ENCODE measurements at regions not wholly inside any gene's neighbourhood (a gene's known extent, or its start where the extent isn't known, plus 50 kb on each side); places are given as distances from the start of the nearest gene placed in this dataset.

DNA sequence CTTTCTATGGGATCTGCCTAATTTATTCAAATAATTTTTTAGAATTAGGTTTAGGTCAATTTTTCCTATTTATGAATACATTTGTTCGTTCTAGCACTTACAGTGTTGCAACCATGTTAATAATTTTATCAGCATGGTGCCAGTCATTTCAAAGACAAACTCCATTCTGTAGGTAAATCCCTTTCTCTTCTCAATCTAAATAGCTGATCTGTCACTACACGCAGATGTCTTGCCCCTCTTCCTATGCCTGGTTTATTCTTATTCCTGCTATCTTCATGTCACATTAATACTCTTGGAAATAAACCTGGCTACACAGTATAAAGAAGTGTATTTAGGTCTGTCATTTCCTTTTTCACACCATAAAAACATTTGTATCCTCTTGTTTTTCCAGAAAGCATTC lies 1172.4 kb downstream of the BRINP3 start:
- ATAC-seq (ENCODE audit: low read depth) (no peak), DNase-seq (no peak)
- TF ChIP-seq, protein P1, sequence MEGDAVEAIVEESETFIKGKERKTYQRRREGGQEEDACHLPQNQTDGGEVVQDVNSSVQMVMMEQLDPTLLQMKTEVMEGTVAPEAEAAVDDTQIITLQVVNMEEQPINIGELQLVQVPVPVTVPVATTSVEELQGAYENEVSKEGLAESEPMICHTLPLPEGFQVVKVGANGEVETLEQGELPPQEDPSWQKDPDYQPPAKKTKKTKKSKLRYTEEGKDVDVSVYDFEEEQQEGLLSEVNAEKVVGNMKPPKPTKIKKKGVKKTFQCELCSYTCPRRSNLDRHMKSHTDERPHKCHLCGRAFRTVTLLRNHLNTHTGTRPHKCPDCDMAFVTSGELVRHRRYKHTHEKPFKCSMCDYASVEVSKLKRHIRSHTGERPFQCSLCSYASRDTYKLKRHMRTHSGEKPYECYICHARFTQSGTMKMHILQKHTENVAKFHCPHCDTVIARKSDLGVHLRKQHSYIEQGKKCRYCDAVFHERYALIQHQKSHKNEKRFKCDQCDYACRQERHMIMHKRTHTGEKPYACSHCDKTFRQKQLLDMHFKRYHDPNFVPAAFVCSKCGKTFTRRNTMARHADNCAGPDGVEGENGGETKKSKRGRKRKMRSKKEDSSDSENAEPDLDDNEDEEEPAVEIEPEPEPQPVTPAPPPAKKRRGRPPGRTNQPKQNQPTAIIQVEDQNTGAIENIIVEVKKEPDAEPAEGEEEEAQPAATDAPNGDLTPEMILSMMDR (IDR thresholded peaks at IDR 0.05): no peak
- ChIA-PET CTCF (no interaction called here), POLR2A (no interaction called here)
- H3K27ac Mint-ChIP-seq: no peak overlapping the region
- no peaks in the 10 kb centered on the region for H3K9me3 Mint-ChIP-seq
- H3K27me3 Mint-ChIP-seq: no peaks in the 10 kb centered on the region
- no peaks in the 10 kb centered on the region for H3K4me1 Mint-ChIP-seq
- H3K36me3 Mint-ChIP-seq (ENCODE audit: low read depth): no peaks in the 10 kb centered on the region
- H3K4me3 Mint-ChIP-seq: no peak overlapping the region
- intact Hi-C loops (cut with micrococcal nuclease): no loop called here

DNA sequence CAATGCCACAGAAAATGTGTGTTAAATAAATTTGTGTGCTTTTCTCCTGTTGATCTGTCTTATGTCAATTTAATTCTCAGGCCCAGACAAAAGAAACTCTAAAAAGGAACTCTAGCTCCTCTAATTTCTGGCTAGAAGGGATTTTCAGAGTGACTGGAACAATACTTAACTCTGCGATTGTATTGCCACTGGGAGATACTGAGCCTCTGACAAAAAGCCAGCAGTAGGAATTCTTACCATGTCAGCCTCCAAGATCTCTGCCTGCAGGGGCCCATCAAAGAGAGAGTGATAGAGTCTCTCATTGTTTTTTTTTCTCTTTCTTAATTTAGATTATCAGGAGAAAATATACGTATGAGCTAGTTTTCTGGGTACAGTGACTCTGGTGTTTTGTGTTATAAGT lies 1165.7 kb downstream of the BRINP3 start:
- Mint-ChIP-seq H3K4me3 (no peak overlapping the region), H3K4me1 (no peaks in the 10 kb centered on the region), H3K36me3 (ENCODE audit: low read depth) (no peaks in the 10 kb centered on the region), H3K27me3 (no peaks in the 10 kb centered on the region), H3K27ac (no peak overlapping the region), H3K9me3 (peaks cover 2% of the 10 kb centered on the region)
- ChIA-PET POLR2A (no interaction called here), CTCF (no interaction called here)
- DNase-seq: no peak
- no peak for ATAC-seq (ENCODE audit: low read depth)
- TF ChIP-seq, protein P1 (IDR thresholded peaks at IDR 0.05): no peak
- intact Hi-C loops (cut with micrococcal nuclease): no loop called here

DNA sequence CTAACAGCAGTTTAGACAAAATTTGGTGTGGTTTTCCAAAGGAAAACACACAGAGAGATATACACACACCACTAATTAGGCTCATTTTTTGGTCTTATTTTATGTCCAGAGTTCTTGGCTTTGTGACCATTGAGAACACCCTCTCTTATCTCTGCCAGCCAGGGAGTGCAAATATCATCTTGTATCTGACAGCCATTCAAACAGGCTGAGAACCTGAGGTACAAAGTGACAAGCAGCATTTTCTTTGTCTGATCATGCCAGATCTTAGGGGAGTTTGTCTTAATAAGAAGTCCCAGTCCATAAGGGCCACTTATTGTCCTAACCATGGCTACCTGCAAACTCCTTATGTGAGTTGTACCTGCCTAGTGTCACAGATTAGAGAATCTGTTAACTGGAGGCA lies 1165.2 kb downstream of the BRINP3 start:
- ATAC-seq (ENCODE audit: low read depth): no peak

DNA sequence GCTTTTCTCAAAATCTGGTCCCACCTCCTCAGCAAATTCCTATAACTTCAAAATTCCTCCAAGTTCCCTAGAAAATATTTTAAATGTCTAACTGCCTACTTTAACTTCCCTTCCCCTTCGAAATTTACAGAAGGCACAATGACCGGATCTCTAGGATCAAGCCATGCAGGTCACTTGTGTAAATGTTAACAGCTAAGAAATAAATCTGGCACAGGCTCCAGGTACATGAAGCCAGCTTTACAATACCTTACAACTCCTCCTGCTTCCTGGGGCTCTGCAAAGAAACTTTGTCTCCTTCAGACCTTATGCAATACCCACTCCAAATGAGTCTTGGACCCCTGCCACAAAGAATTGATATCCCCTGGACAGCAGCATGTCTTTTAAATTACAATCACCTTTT lies 1164.2 kb downstream of the BRINP3 start:
- intact Hi-C loops (cut with micrococcal nuclease): no loop called here
- H3K27ac Mint-ChIP-seq: no peak overlapping the region
- H3K4me3 Mint-ChIP-seq: no peak overlapping the region
- POLR2A ChIA-PET: no interaction called here
- H3K9me3 Mint-ChIP-seq: peaks cover 8% of the 10 kb centered on the region
- TF ChIP-seq, protein P1 (IDR thresholded peaks at IDR 0.05): no peak
- CTCF ChIA-PET: no interaction called here
- no peak for DNase-seq
- no peaks in the 10 kb centered on the region for H3K36me3 Mint-ChIP-seq (ENCODE audit: low read depth)
- no peak for ATAC-seq (ENCODE audit: low read depth)
- H3K27me3 Mint-ChIP-seq: no peaks in the 10 kb centered on the region
- no peaks in the 10 kb centered on the region for H3K4me1 Mint-ChIP-seq

More for the DNA sequence above, 1165.2 kb downstream of the BRINP3 start:
- no peak overlapping the region for H3K27ac Mint-ChIP-seq
- no peak for DNase-seq
- intact Hi-C loops (cut with micrococcal nuclease): no loop called here
- H3K36me3 Mint-ChIP-seq (ENCODE audit: low read depth): no peaks in the 10 kb centered on the region
- ChIA-PET CTCF (no interaction called here), POLR2A (no interaction called here)
- no peak overlapping the region for H3K4me3 Mint-ChIP-seq
- H3K9me3 Mint-ChIP-seq: peaks cover 8% of the 10 kb centered on the region
- no peaks in the 10 kb centered on the region for H3K4me1 Mint-ChIP-seq
- TF ChIP-seq, protein P1 (IDR thresholded peaks at IDR 0.05): no peak
- H3K27me3 Mint-ChIP-seq: no peaks in the 10 kb centered on the region

DNA sequence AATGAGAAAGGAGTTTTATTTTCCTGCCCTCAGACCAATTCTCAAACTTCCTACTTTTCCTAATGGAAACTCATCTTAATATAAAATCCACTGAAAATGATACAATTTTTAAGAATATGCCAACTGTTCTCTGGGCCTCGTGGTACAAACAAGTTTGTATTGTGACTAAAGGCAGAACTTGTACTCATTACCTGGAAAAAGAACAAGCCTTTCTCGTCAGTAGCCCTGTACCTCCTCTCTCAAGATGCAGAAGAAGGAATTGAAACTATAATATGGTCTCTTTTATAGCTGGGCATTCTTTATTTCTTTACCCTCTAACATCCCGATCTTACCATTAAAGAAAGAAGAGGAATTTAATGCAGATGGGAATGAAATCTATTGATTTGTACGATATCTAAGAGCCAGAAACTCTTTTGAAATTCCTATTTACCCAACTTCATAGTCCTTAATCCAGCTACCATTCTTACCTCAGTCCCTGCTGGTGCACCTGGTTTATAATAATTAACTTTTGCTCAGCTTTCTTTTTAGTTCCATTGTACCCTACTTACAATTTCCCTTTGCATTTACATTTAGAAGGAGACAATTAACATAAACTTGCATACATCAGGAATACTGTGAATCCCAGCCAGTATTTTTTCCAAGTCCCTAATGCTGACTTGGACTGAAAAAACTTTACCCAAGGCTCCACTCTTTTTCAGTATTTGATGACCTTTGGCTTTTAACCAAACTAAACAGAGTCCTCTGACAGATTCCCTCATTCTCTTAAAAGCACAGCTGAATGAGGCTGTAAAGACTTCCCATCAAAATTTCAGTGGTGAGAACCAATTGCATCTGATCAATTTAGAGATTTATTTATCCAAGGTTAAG lies 1162.4 kb downstream of the BRINP3 start:
- intact Hi-C loops (cut with micrococcal nuclease): no loop called here
- Mint-ChIP-seq H3K9me3 (peaks cover 10% of the 10 kb centered on the region), H3K27ac (no peak overlapping the region), H3K4me1 (no peaks in the 10 kb centered on the region), H3K4me3 (no peak overlapping the region), H3K27me3 (no peaks in the 10 kb centered on the region), H3K36me3 (ENCODE audit: low read depth) (no peaks in the 10 kb centered on the region)
- no peak for DNase-seq
- ChIA-PET CTCF (no interaction called here), POLR2A (no interaction called here)
- TF ChIP-seq, protein P1 (IDR thresholded peaks at IDR 0.05): no peak
- no peak for ATAC-seq (ENCODE audit: low read depth)

All from activated B cell treated with CpG ODN at 0.5 μM for 24 hours (primary cell).